Immature natural killer cell (primary cell): ENCODE measurements at regions not wholly inside any gene's neighbourhood (a gene's known extent, or its start where the extent isn't known, plus 50 kb on each side); places are given as distances from the start of the nearest gene placed in this dataset.
A peak's percentile ranks its signal among the peaks of the same experiment; 100 is the strongest.
"Not testable (repeated sequence)": the region's sequence is repeated elsewhere in the genome, so short reads cannot be mapped to it uniquely, and the experiment has no call there.

Experiments used
- DNase-seq, 3 donors: peaks; one replicate each; pipeline ENCODE4 v3.0.0; 2022; ENCODE audit warnings: mixed read lengths in 1 of 3
- H3K27ac Mint-ChIP-seq, 6 donors: one replicate each; pipeline ENCODE4 v1.8.0; 2020; ENCODE audit warnings: mixed read lengths in 6 of 6, mild to moderate bottlenecking in 5 of 6, inconsistent platforms in 4 of 6, moderate library complexity in 3 of 6
- H3K27me3 Mint-ChIP-seq, 3 donors: one replicate each; pipeline ENCODE4 v1.8.0; 2020 to 2021; ENCODE audit warnings: low read depth in 3 of 3, mild to moderate bottlenecking in 3 of 3, mixed read lengths in 3 of 3, moderate library complexity in 3 of 3, inconsistent platforms in 1 of 3
- H3K36me3 Mint-ChIP-seq, 3 donors: one replicate each; pipeline ENCODE4 v1.8.0; 2020; ENCODE audit warnings: mixed read lengths in 3 of 3, inconsistent platforms in 2 of 3, mild to moderate bottlenecking in 2 of 3
- H3K4me1 Mint-ChIP-seq, 2 donors: one replicate each; pipeline ENCODE4 v1.8.0; 2020; ENCODE audit warnings: inconsistent platforms in 2 of 2, mild to moderate bottlenecking in 2 of 2, mixed read lengths in 2 of 2, moderate library complexity in 1 of 2
- H3K4me3 Mint-ChIP-seq, 5 donors: one replicate each; pipeline ENCODE4 v1.8.0; 2020; ENCODE audit warnings: mild to moderate bottlenecking in 5 of 5, mixed read lengths in 5 of 5, inconsistent platforms in 3 of 5, moderate library complexity in 3 of 5
- H3K9me3 Mint-ChIP-seq, 6 donors: one replicate each; pipeline ENCODE4 v1.8.0; 2020; ENCODE audit warnings: mild to moderate bottlenecking in 6 of 6, mixed read lengths in 6 of 6, inconsistent platforms in 4 of 6, moderate library complexity in 3 of 6

DNA sequence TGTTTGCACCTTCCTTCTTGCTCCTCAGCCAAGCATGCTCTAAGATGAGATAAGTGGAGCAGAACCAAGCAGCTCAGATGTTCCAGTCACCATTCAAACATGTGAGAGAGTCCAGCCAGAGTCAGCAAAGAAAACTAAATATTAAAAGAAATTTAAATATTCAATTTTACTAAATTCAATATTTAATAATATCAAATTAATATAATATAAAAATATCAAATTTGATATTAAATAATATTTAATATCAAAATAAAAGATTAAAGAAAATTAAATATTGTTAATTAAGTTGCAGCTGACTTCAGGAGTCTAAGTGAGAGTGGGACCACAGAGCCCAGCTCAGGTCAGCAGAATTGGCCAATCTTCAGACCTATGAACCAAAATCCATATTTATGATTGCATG is 526.1 kb upstream of the FLRT2 start:
- Mint-ChIP-seq H3K27me3 (peaks cover 0 to 1% (median 0%) of the 10 kb centered on the region in 3 donors), H3K4me1 (no peaks in the 10 kb centered on the region), H3K9me3 (peaks cover 0 to 11% (median 2%) of the 10 kb centered on the region in 6 donors), H3K27ac (no peak overlapping the region), H3K4me3 (no peak overlapping the region), H3K36me3 (peaks cover 0 to 3% (median 0%) of the 10 kb centered on the region in 3 donors)
- DNase-seq = no peak

DNA sequence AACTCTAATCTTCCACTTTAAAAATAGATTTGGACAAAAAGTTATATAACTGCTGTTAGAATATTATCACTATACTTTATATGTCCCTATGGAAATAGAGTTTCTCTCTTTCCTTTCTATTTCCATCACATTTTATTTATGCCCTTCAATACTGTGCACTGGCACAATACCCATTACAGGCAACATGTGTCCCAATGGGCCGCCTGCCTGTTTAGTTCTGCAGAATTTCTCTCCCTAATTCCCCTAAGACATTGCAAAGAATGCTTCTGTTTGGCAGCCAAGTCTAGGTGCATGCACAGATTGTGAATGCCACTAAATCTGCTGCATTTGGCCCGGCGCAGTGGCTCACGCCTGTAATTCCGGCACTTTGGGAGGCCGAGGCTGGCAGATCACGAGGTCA is 520.4 kb upstream of the FLRT2 start:
- Mint-ChIP-seq H3K4me3 (no peak overlapping the region), H3K4me1 (no peaks in the 10 kb centered on the region), H3K36me3 (no peaks in the 10 kb centered on the region), H3K9me3 (peaks cover 0 to 12% (median 2%) of the 10 kb centered on the region in 6 donors), H3K27me3 (peaks cover 0 to 3% (median 1%) of the 10 kb centered on the region in 3 donors), H3K27ac (no peak overlapping the region)
- DNase-seq = no peak

DNA sequence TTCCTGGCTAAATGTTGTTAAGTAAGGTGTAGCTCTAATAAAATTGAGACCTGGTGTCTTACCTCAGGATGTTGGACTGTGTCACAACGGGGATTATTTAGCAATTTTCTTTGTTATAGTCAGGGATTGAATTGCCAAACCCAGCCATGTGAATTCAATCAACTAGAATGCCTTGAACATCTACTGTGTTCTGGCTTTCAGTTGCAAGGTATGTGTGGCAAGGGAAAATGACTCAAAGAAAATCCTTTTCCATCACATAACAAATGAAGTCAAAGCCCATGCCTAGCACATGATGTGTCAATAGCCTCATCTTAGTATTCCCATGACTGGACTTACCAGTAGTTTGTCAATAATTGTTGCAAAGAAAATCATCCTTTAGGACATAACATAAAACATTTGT is 519.8 kb upstream of the FLRT2 start:
- H3K36me3 Mint-ChIP-seq = no peaks in the 10 kb centered on the region
- peaks cover 0 to 3% (median 1%) of the 10 kb centered on the region in 3 donors for H3K27me3 Mint-ChIP-seq
- no peaks in the 10 kb centered on the region for H3K4me1 Mint-ChIP-seq
- H3K9me3 Mint-ChIP-seq = peaks cover 0 to 12% (median 2%) of the 10 kb centered on the region in 6 donors
- no peak overlapping the region for H3K27ac Mint-ChIP-seq
- no peak for DNase-seq
- no peak overlapping the region for H3K4me3 Mint-ChIP-seq

DNA sequence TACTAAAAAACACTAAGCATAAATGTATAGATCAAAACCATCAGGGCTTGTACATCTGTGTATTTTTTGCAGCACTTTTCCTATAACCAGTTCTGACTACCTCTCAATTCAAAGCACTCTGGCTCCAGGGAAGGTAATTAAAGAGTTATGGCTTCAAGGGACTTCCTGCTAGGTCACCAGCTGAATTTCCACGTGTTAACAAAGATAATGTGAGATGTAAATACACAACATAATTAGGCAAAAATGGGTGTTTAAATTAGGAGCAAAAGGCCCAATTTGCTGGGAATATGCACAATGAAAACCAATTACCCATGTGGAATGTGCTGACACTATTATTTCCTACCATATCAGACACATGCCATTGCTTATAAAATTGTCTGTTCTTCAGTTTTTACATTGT is 513.4 kb upstream of the FLRT2 start:
- no peak for DNase-seq
- H3K36me3 Mint-ChIP-seq = no peaks in the 10 kb centered on the region
- peaks cover 2 to 22% (median 10%) of the 10 kb centered on the region in 6 donors for H3K9me3 Mint-ChIP-seq
- H3K4me1 Mint-ChIP-seq = no peaks in the 10 kb centered on the region
- no peak overlapping the region for H3K27ac Mint-ChIP-seq
- peaks cover 0 to 4% (median 3%) of the 10 kb centered on the region in 3 donors for H3K27me3 Mint-ChIP-seq
- H3K4me3 Mint-ChIP-seq = no peak overlapping the region

DNA sequence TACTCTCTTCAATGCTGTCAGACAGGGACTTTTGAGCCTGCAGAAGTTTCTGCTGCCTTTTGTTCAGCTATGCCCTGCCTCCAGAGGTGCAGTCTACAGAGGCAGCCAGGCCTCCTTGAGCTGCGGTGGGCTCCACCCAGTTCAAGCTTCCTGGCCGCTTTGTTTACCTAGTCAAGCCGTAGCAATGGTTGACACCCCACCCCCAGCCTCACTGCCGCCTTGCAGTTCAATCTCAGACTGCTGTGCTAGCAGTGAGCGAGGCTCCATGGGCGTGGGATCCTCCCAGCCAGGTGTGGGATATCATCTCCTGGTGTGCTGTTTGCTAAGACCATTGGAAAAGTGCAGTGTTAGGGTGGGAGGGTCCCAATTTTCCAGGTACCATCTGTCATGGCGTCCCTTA is 506.1 kb upstream of the FLRT2 start:
- peaks cover 3 to 32% (median 17%) of the 10 kb centered on the region in 6 donors for H3K9me3 Mint-ChIP-seq
- not testable (repeated sequence) for H3K4me1 Mint-ChIP-seq, H3K27me3 Mint-ChIP-seq, H3K27ac Mint-ChIP-seq, H3K36me3 Mint-ChIP-seq, DNase-seq, H3K4me3 Mint-ChIP-seq

DNA sequence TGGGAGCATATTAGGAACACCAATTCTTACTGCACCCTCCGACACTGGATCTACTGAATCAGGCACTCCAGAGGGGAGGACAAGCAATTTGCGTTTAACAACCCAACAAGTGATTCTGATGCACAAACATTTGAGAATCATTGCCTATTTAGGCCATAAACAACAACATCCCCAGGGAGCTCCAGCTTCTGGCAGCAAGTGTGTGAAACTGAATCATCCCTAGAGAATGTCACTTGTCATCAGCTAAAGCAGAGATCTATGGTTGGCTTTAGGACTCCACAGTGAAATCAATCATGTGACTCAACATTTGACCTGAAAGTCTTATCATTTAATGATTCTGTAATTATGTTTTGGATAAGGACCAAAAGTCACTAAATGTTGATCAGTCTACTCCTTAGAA is 505.0 kb upstream of the FLRT2 start:
- H3K27me3 Mint-ChIP-seq = peaks cover 2 to 4% (median 3%) of the 10 kb centered on the region in 3 donors
- no peaks in the 10 kb centered on the region for H3K4me1 Mint-ChIP-seq
- H3K27ac Mint-ChIP-seq = no peak overlapping the region
- peaks cover 3 to 30% (median 13%) of the 10 kb centered on the region in 6 donors for H3K9me3 Mint-ChIP-seq
- DNase-seq = no peak
- peaks cover 0 to 4% (median 0%) of the 10 kb centered on the region in 3 donors for H3K36me3 Mint-ChIP-seq
- no peak overlapping the region for H3K4me3 Mint-ChIP-seq

DNA sequence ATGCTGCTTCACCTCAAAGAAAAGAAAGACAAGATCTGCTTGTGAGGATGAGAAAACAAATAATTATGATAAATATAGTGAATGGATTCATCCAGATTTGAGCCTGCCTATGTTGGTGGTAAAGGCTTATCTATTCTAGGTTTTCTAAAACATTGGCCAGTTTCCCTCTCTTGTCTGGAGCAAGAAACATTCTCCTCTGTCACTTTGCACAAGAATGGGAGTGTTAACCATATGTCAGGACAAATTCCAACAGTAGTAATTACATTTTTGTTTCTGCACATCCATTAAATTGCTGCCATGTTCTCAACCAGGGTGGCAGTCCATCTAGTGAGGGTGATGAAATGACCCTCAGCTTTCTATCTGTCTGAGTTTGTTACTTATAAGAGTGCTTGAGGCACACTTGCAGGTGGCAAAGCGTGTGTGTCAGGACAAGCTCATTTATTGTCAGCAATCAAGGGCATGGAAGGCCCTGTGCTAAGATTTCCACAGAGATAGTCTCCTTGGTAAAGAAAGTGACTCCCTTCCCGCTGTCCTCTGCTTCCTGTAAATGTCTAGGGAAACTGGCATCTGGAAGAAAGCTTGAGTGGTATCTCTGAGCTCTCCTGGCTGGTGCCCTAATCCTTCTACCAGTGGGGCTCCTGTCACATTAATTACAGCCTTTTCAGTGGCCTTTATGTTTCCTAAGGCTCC is 502.1 kb upstream of the FLRT2 start:
- Mint-ChIP-seq H3K4me1 (no peaks in the 10 kb centered on the region), H3K27me3 (peaks cover 0 to 4% (median 2%) of the 10 kb centered on the region in 3 donors), H3K4me3 (no peak overlapping the region), H3K27ac (no peak overlapping the region), H3K36me3 (peaks cover 0 to 3% (median 0%) of the 10 kb centered on the region in 3 donors), H3K9me3 (peaks cover 2 to 11% (median 4%) of the 10 kb centered on the region in 6 donors)
- DNase-seq = no peak

DNA sequence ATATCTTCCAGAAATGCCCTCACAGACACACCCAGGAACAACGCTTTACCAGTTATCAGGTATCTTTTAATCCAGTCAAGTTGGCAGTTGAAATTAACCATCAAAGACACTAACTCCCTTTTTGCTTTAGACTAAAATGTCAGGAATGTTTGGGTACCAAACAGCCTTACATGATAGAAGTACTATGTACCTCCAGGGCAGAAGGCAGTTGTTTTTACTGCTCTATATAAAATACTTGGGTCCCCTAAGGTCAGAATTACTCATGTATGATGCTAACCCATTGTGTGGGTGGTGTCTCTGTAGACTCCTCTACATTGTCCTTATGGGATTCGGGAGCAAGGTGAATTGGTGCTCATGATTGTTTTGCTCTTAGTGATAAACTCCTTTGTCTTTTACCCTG is 492.5 kb upstream of the FLRT2 start:
- peaks cover 0 to 2% (median 1%) of the 10 kb centered on the region in 3 donors for H3K27me3 Mint-ChIP-seq
- H3K4me3 Mint-ChIP-seq = no peak overlapping the region
- H3K4me1 Mint-ChIP-seq = peaks cover 16% of the 10 kb centered on the region in 2 donors
- no peak overlapping the region for H3K27ac Mint-ChIP-seq
- DNase-seq = no peak
- peaks cover 0 to 28% (median 7%) of the 10 kb centered on the region in 6 donors for H3K9me3 Mint-ChIP-seq
- H3K36me3 Mint-ChIP-seq = no peaks in the 10 kb centered on the region

DNA sequence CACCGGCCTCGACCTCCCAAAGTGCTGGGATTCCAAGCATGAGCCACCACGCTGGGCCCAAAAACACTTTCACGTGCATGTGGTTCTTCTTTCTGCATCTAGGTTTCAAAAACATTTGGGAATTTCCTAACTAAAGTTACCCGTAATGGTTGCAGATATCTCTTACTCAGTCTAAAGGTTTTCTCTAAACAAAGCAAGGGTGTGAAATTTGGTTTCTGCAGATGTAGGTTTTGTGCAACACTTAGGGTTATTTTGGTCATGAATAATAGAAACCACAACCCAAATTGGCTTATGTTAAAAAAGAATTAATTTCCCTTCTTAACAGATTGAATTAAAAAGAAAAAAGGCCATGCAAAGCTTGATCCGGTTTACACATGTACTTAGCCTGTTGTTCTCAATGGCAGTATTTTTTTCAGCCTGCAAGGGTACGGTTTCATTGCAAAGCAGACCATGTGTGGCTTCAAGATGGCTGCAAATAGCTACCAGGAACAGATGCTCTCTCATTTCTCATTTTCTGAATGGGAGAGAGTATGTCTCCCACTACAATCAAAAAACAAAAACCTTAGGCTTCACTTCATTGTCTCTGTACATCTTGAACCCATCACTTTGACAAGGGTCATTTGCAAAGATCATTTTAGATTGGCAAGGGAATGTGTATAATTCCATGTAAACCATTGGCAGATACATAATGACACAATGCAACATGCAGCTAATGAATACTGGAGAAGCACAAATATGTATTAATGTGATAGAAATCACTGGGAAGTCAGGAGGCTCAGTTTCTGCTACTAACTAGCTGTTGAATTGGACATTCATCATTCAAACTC is 491.2 kb upstream of the FLRT2 start:
- Mint-ChIP-seq H3K9me3 (peaks cover 0 to 28% (median 7%) of the 10 kb centered on the region in 6 donors), H3K36me3 (no peaks in the 10 kb centered on the region), H3K27ac (no peak overlapping the region), H3K4me1 (peaks cover 16% of the 10 kb centered on the region in 2 donors), H3K4me3 (peak overlapping the region in 1 of 5 donors; percentile 30), H3K27me3 (peaks cover 0 to 2% (median 1%) of the 10 kb centered on the region in 3 donors)
- peak in 1 of 3 donors; percentile 3 for DNase-seq

DNA sequence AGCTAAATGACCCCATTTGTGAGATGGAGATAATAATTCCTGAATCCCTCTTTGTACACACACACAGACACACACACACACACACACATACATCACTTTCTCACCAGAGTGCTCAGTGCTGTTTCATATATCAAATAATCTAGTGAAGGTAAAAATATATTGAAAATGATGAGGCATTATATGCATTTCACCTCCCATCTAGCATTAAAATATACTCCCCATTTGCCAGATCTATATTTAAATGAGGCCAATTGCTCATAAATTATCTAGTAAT is 490.7 kb upstream of the FLRT2 start:
- Mint-ChIP-seq H3K9me3 (peaks cover 0 to 28% (median 7%) of the 10 kb centered on the region in 6 donors), H3K27me3 (peaks cover 0 to 2% (median 1%) of the 10 kb centered on the region in 3 donors), H3K4me3 (no peak overlapping the region), H3K27ac (no peak overlapping the region), H3K36me3 (no peaks in the 10 kb centered on the region), H3K4me1 (peaks cover 16% of the 10 kb centered on the region in 2 donors)
- DNase-seq = no peak

DNA sequence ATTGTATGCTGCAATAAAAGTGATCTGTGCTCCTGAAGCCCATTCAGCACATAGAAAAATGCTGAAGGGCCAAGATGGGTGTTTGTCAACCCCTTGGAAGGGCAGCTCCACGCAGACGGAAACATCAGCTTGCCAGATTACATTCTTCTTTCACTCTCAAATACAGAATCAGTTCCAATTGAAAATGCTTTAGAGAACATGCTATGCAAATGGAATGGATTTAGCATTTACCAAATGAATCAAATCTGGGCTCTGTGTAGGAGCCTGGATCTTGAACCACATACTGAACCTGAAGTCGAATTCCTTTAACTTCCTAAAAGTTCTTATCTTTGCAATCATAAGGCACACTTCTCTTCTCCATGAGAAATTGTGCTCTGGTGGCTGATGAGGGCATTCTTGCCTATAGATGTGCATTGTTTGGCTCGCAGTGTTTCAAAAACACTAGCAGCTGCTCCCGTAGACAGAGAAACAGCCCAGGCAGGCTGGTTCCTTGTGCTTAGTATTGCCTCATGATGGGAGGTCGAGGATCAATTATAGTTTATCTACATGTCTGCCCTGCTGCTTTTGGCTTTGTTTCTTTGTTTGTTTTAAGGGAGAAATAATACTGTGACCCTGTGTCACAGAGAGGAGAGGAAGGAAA is 489.8 kb upstream of the FLRT2 start:
- Mint-ChIP-seq H3K27ac (no peak overlapping the region), H3K9me3 (peaks cover 0 to 28% (median 7%) of the 10 kb centered on the region in 6 donors), H3K4me3 (no peak overlapping the region), H3K4me1 (peaks cover 16% of the 10 kb centered on the region in 2 donors), H3K36me3 (no peaks in the 10 kb centered on the region), H3K27me3 (peaks cover 0 to 2% (median 1%) of the 10 kb centered on the region in 3 donors)
- no peak for DNase-seq

DNA sequence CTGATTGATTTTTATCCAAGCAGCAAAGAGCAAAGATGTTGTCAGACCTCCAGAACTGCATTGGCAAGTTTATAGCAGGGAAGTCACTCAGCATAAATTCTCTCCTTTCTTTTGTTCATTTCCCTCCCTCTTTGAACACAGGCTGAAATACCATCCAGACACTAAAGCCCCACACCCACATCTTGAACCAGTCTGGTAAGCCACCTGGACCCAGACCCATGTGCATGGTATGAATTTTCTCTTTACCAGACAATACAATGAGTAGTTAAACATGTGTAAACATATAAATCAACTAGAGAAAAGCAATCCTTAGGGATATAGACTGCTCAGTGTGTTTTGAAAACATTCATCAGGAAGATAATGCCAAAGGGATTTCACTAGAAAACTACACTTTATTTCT is 488.3 kb upstream of the FLRT2 start:
- Mint-ChIP-seq H3K4me1 (peaks cover 16% of the 10 kb centered on the region in 2 donors), H3K27me3 (peaks cover 0 to 2% (median 0%) of the 10 kb centered on the region in 3 donors), H3K4me3 (no peak overlapping the region), H3K27ac (no peak overlapping the region), H3K36me3 (no peaks in the 10 kb centered on the region), H3K9me3 (peaks cover 0 to 23% (median 6%) of the 10 kb centered on the region in 6 donors)
- no peak for DNase-seq

DNA sequence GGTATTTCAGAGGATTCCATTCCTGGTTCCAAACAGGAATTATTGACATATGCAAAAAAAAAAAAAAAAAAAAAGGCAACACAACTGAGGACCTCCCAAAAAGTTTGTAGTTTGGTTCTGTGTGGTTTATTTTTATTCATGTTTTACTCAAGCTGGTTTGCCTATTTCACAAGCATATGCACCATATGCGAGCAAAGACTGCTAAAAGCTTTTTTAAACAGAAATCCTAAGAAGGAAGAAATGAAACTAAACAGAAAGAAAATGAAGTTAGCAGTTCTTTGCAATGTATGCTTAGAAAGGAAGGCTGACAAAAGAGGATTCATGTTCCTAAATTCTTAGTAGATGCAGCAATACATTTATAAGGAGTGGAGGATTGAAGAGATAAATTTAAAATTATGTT is 487.6 kb upstream of the FLRT2 start:
- no peak overlapping the region for H3K27ac Mint-ChIP-seq
- peaks cover 0 to 3% (median 2%) of the 10 kb centered on the region in 3 donors for H3K27me3 Mint-ChIP-seq
- H3K4me3 Mint-ChIP-seq = no peak overlapping the region
- H3K4me1 Mint-ChIP-seq = peaks cover 16% of the 10 kb centered on the region in 2 donors
- DNase-seq = no peak
- peaks cover 0 to 22% (median 9%) of the 10 kb centered on the region in 6 donors for H3K9me3 Mint-ChIP-seq
- no peaks in the 10 kb centered on the region for H3K36me3 Mint-ChIP-seq

DNA sequence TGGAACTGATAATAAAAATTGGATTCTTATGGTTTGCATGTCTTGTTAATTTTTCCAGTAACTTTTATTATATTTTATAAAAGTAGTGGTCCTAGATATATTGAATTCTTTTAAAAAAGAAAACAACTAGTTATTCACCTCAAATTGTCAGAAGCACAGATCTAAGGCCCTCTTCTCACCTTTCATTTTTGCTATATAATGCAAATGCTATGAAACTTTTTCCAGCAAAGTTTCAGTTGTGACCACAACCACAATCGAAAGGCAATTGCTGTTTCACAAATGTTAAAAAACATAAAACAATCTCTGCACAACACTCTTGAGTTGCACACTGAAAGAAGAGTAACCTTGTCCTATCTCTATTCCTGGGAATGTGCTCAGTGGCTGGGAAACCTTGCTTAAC is 479.8 kb upstream of the FLRT2 start:
- H3K4me1 Mint-ChIP-seq = no peaks in the 10 kb centered on the region
- DNase-seq = no peak
- no peak overlapping the region for H3K27ac Mint-ChIP-seq
- no peak overlapping the region for H3K4me3 Mint-ChIP-seq
- peaks cover 0 to 3% (median 0%) of the 10 kb centered on the region in 3 donors for H3K27me3 Mint-ChIP-seq
- no peaks in the 10 kb centered on the region for H3K36me3 Mint-ChIP-seq
- H3K9me3 Mint-ChIP-seq = peaks cover 0 to 32% (median 5%) of the 10 kb centered on the region in 6 donors
